Endothelial cell of umbilical vein (primary cell): ENCODE measurements at regions not wholly inside any gene's neighbourhood (a gene's known extent, or its start where the extent isn't known, plus 50 kb on each side); places are given as distances from the start of the nearest gene placed in this dataset.

Experiments used
- BruUV-seq: library from RNA; stranded (reverse); fragments of 400-500 nt; replicated peaks from 2 replicates; lab custom pipeline; 2021; lab: Mats Ljungman, UMichigan
- CTCF ChIA-PET: fragments of 300-600, 350-600 bp; sonication (Branson Sonifier 250); formaldehyde crosslinking; loops from one replicate; lab custom pipeline; 2021; ENCODE audit warnings: antibody characterized with exemption, inconsistent platforms; lab: Charles Lee
- POLR2A ChIA-PET: fragments of 300-600, 350-600 bp; sonication (Branson Sonifier 250); formaldehyde crosslinking; loops from one replicate; lab custom pipeline; 2021; ENCODE audit warnings: antibody characterized with exemption, inconsistent platforms; lab: Charles Lee
- DNase-seq: peaks from one replicate; pipeline ENCODE4 v3.0.0-alpha.2; 2011; ENCODE audit warnings: low read depth, low spot score
- FAIRE-seq: peaks from 2 replicates; lab custom pipeline; 2011; peaks lifted over from hg19 to GRCh38; lab: Jason Lieb, UNC
- H2AFZ ChIP-seq: 2 replicates; pipeline ENCODE4 v1.6.0; 2012; ENCODE audit warnings: low read depth, low read length, control low read depth, inconsistent platforms
- H3K27ac ChIP-seq: 2 replicates; pipeline ENCODE4 v1.5.1; 2011; ENCODE audit warnings: low read depth, mild to moderate bottlenecking, control low read depth, low read length, moderate library complexity; ENCODE audit not compliant: insufficient read depth
- H3K27me3 ChIP-seq, 2 experiments: 2 replicates each; pipeline versions ENCODE4 v1.6.0 to v1.6.1; 2011; ENCODE audit warnings: low read length in 2 of 2, mixed read lengths in 1 of 2; ENCODE audit not compliant: control insufficient read depth in 2 of 2, insufficient read depth in 2 of 2
- H3K36me3 ChIP-seq, 2 experiments: 2 replicates in 1 of 2; 3 replicates in 1 of 2; pipeline ENCODE4 v1.5.1; 2011; ENCODE audit warnings: low read length in 2 of 2, mild to moderate bottlenecking in 1 of 2, moderate library complexity in 1 of 2; ENCODE audit not compliant: control insufficient read depth in 2 of 2, insufficient read depth in 2 of 2; ENCODE audit errors: extremely low read depth in 1 of 2
- H3K4me1 ChIP-seq: 3 replicates; pipeline ENCODE4 v1.5.1; 2011; ENCODE audit warnings: mild to moderate bottlenecking, low read length; ENCODE audit not compliant: control insufficient read depth, insufficient read depth; ENCODE audit errors: extremely low read depth
- H3K4me2 ChIP-seq: 2 replicates; pipeline ENCODE4 v1.6.1; 2011; ENCODE audit warnings: low read length, control low read depth, mixed read lengths; ENCODE audit not compliant: insufficient read depth
- H3K4me3 ChIP-seq, 3 experiments: fragments of 200-600 bp in 1 of 3; sonication (generic), shearing (Covaris generic) in 1 of 3; replicated peaks in 1 of 3; 2 replicates each; pipeline ENCODE4 v1.5.1; 2011 to 2016; ENCODE audit warnings: control low read depth in 3 of 3, low read length in 3 of 3, mild to moderate bottlenecking in 2 of 3, inconsistent platforms in 1 of 3, low read depth in 1 of 3, moderate library complexity in 1 of 3; ENCODE audit not compliant: insufficient read depth in 1 of 3
- H3K79me2 ChIP-seq: 2 replicates; pipeline ENCODE4 v1.6.0; 2012; ENCODE audit warnings: low read length, inconsistent platforms; ENCODE audit not compliant: control insufficient read depth, insufficient read depth
- H3K9ac ChIP-seq: replicated peaks from 2 replicates; pipeline ENCODE3; 2011; ENCODE audit warnings: low read length, control low read depth; ENCODE audit not compliant: insufficient read depth; ENCODE audit errors: extremely low read depth
- H3K9me1 ChIP-seq: replicated peaks from 3 replicates; pipeline ENCODE4 v1.6.0; 2011; ENCODE audit warnings: mild to moderate bottlenecking, low read length; ENCODE audit not compliant: control insufficient read depth, insufficient read depth; ENCODE audit errors: extremely low read depth
- H3K9me3 ChIP-seq: replicated peaks from 2 replicates; pipeline ENCODE4 v1.5.1; 2012; ENCODE audit warnings: low read length, inconsistent platforms; ENCODE audit not compliant: control insufficient read depth, insufficient read depth
- H4K20me1 ChIP-seq: replicated peaks from 2 replicates; pipeline ENCODE3; 2011; ENCODE audit warnings: mild to moderate bottlenecking, low read length; ENCODE audit not compliant: control insufficient read depth, insufficient read depth; ENCODE audit errors: extremely low read depth
- EZH2 ChIP-seq: IDR thresholded peaks from 2 replicates; pipeline ENCODE4 v1.6.1; 2012; ENCODE audit warnings: borderline replicate concordance, low read depth, mild to moderate bottlenecking, moderate library complexity, low read length, inconsistent platforms; ENCODE audit not compliant: severe bottlenecking
- FOS ChIP-seq: IDR thresholded peaks from 2 replicates; pipeline ENCODE4 v1.6.1; 2011; ENCODE audit warnings: mild to moderate bottlenecking, low read length, moderate library complexity, borderline replicate concordance; ENCODE audit not compliant: insufficient read depth
- GATA2 ChIP-seq: IDR thresholded peaks from 2 replicates; pipeline ENCODE4 v1.7.0; 2011; ENCODE audit warnings: low read depth, mild to moderate bottlenecking, moderate library complexity, mixed read lengths, low read length; ENCODE audit not compliant: insufficient read length, insufficient read depth
- JUN ChIP-seq: IDR thresholded peaks from 2 replicates; pipeline ENCODE4 v1.6.1; 2011; ENCODE audit warnings: borderline replicate concordance, low read depth; ENCODE audit not compliant: insufficient read length, insufficient read depth
- MAX ChIP-seq: IDR thresholded peaks from 2 replicates; pipeline ENCODE4 v1.6.1; 2011; ENCODE audit not compliant: insufficient read depth, insufficient read length
- MYC ChIP-seq: IDR thresholded peaks from one replicate; pipeline ENCODE4 v1.6.1; 2011; ENCODE audit warnings: mild to moderate bottlenecking, low read depth, low read length
- POLR2A ChIP-seq: IDR thresholded peaks from 2 replicates; pipeline ENCODE4 v1.6.1; 2012; ENCODE audit warnings: low read depth, mild to moderate bottlenecking, control low read depth, low read length
- POLR2AphosphoS5 ChIP-seq: IDR thresholded peaks from 2 replicates; pipeline ENCODE4 v1.6.1; 2012; ENCODE audit warnings: low read depth, mild to moderate bottlenecking, control low read depth, low read length, moderate library complexity; ENCODE audit not compliant: insufficient read depth
- dilution Hi-C: fragments of 300-500 bp; cut with MboI; formaldehyde crosslinking; loops from one replicate; pipeline ENCODE4 v1.15.0; 2019; ENCODE audit warnings: low sequenced_read_pairs; ENCODE audit not compliant: extremely low pct_ligation_motif_present
- intact Hi-C: fragments of 100-400 bp; cut with micrococcal nuclease; formaldehyde crosslinking; loops from one replicate; pipeline ENCODE4 v1.10.0; 2022
- TF ChIP-seq, protein P1 (sequence below), 2 donors: IDR thresholded peaks; 1 replicate in 1 of 2; 2 replicates in 1 of 2; pipeline ENCODE4 v1.5.1; 2011; ENCODE audit warnings: low read length in 2 of 2, mild to moderate bottlenecking in 2 of 2, moderate library complexity in 2 of 2, control low read depth in 1 of 2, inconsistent platforms in 1 of 2, low read depth in 1 of 2; ENCODE audit not compliant: insufficient read depth in 1 of 2; ENCODE audit errors: extremely low read depth in 1 of 2

GRCh38 chr1:30144831-30145230, 578.6 kb downstream of the MATN1 start:
- ChIA-PET POLR2A (no interaction called here), CTCF (no interaction called here)
- dilution Hi-C loops = no loop called here
- Histone ChIP-seq H3K36me3 (no peaks in the 10 kb centered on the region), H3K4me1 (no peaks in the 10 kb centered on the region), H3K9me1 (no peaks in the 10 kb centered on the region), H3K4me3 (no peak overlapping the region), H4K20me1 (no peaks in the 10 kb centered on the region), H2AFZ (no peak overlapping the region), H3K27me3 (no peaks in the 10 kb centered on the region), H3K27ac (no peak overlapping the region), H3K9me3 (no peaks in the 10 kb centered on the region), H3K79me2 (no peaks in the 10 kb centered on the region), H3K4me2 (no peak overlapping the region), H3K9ac (no peak overlapping the region)
- DNase-seq (no peak), FAIRE-seq (no peak)
- intact Hi-C loops = no loop called here
- no TSS peak for BruUV-seq
- no peak for TF ChIP-seq EZH2

- ChIA-PET CTCF (no interaction called here), POLR2A (no interaction called here)
- intact Hi-C loops (no loop called here), dilution Hi-C loops (no loop called here)
- no peak for TF ChIP-seq GATA2
- TF ChIP-seq JUN = no peak
- no peak for TF ChIP-seq POLR2AphosphoS5
- TF ChIP-seq POLR2A = no peak
- TF ChIP-seq EZH2 = no peak
- TF ChIP-seq, protein P1, sequence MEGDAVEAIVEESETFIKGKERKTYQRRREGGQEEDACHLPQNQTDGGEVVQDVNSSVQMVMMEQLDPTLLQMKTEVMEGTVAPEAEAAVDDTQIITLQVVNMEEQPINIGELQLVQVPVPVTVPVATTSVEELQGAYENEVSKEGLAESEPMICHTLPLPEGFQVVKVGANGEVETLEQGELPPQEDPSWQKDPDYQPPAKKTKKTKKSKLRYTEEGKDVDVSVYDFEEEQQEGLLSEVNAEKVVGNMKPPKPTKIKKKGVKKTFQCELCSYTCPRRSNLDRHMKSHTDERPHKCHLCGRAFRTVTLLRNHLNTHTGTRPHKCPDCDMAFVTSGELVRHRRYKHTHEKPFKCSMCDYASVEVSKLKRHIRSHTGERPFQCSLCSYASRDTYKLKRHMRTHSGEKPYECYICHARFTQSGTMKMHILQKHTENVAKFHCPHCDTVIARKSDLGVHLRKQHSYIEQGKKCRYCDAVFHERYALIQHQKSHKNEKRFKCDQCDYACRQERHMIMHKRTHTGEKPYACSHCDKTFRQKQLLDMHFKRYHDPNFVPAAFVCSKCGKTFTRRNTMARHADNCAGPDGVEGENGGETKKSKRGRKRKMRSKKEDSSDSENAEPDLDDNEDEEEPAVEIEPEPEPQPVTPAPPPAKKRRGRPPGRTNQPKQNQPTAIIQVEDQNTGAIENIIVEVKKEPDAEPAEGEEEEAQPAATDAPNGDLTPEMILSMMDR (IDR thresholded peaks at IDR 0.05; ENCODE audit: extremely low read depth in 1 of 2, insufficient read depth in 1 of 2, low read depth in 1 of 2, low read length in 2 of 2) = no peak
- TF ChIP-seq MYC = no peak
- no peak for TF ChIP-seq FOS
- no peak for TF ChIP-seq MAX
- no peaks in the 10 kb centered on the region for H3K9me3 ChIP-seq
- H2AFZ ChIP-seq = no peak overlapping the region
- no peak overlapping the region for H3K4me3 ChIP-seq
- H3K27ac ChIP-seq = no peak overlapping the region
- no peaks in the 10 kb centered on the region for H3K9me1 ChIP-seq
- no peak for DNase-seq
- H3K4me1 ChIP-seq = no peaks in the 10 kb centered on the region
- no peaks in the 10 kb centered on the region for H4K20me1 ChIP-seq
- no peak overlapping the region for H3K4me2 ChIP-seq
- no peaks in the 10 kb centered on the region for H3K36me3 ChIP-seq
- no peak for FAIRE-seq
- H3K27me3 ChIP-seq = no peaks in the 10 kb centered on the region
- H3K79me2 ChIP-seq = no peaks in the 10 kb centered on the region
- no TSS peak for BruUV-seq
- H3K9ac ChIP-seq = no peak overlapping the region
These were observed 579.9 kb downstream of the MATN1 start for GRCh38 chr1:30143517-30143916.
